ENCODE measurements at regions not wholly inside any gene's neighbourhood (a gene's known extent, or its start where the extent isn't known, plus 50 kb on each side); places are given as distances from the start of the nearest gene placed in this dataset.
A peak's percentile ranks its signal among the peaks of the same experiment; 100 is the strongest.
"Not testable (repeated sequence)": the region's sequence is repeated elsewhere in the genome, so short reads cannot be mapped to it uniquely, and the experiment has no call there.

DNA sequence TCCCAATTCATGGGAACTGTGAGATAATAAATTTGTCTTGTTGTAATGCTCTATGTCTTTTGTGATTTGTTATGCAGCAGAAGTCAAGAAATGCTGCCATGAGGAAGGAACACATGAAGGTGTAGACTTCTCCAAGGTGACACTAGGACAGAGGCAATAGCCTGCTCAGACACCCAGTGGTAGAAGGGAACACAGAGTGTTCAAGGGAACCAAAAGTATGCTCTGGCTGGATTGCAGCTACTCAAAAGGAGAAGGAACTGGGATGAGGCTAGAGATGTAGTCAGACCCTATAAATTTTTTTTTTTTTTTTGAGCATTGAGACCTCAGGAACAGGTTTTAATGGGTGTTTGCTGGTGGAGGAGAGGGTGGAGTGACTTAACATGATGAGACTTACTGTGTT, 232.5 kb downstream of the PARP8 start:
- DNase-seq, result no peak

DNA sequence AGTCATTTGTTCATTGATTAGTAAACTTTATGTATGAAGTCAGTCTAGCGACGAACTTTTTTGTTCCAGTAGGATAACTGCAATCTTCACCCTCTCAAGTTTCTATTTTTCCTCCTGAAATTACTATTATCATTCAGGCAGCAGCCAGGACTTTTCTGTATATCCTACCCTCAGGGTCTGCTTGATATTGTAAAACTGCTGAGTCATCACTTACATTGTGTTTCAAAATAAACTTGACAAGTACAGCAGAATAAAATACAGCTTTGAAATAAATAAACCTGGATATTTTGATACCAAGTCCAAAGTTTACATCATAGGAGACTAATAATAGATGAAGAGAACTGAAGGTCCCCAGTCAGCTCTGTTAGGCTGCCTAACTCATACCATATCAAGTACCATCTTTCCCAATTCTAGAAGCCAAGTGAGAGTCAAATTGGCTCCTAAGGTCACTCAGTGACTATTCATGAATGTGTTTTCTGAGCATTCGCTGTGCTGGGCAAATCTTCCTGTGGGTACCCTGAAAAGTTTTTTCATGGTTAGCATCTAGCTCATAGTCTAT, 234.6 kb downstream of the PARP8 start:
- no peak for DNase-seq

DNA sequence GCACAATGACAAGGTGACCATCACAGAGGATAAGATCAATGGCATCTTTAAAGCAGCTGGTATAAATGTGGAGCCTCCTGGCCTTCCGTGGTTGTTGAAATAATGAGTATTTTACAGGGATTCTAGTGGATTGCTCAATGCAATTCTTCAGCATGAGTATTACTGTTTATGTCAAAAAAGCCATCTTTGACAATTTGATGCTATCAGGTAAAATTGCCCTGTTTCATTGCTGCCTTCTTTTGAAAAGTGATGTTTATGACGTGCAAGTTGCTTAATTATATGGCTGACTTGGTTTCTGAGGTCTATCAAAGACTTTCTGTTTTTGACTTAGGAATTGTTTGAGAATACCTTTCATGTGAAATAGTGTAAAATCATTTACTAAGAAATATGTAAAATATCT, 237.2 kb downstream of the PARP8 start:
- DNase-seq, result no peak

DNA sequence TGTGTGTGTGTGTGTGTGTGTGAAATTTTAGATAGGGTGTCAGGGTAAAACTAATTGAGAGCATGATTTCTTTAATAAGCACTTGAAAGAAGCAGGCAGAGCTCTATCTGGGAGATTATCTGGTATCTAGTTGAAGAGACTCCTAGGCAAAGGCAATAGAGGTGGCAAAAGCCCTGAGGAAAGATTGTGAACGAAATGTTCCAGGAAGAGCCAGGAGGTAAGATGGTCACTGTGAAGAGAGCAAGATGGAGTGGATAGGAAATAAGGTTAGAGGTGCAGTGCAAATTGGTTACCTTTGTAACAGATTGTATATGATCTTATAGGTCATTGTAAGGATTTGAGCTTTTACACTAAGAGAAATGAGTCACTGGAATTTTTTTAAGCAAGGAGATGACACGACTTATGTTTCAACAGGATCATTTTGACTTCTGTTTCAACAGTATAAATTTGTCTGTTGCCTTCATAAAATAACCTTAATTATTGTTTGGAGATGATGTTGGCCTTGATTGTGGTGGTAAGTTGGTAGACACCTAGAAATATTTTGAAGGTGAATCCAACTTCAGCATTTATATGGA, 239.6 kb downstream of the PARP8 start:
- DNase-seq, result no peak

DNA sequence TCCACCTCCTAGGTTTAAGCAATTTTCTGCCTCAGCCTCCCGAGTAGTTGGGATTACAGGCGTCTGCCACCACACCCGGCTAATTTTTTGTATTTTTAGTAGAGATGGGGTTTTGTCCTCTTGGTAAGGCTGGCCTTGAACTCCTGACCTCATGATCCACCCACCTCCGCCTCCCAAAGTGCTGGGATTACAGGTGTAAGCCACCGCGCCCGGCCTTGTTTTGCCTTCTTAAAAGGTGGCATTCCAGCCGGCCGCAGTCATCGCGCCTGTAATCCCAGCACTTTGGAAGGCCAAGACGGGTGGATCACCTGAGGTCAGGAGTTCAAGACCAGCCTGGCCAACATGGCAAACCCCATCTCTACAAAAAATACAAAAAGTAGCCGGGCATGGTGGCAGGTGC, 253.7 kb downstream of the PARP8 start:
- not testable (repeated sequence) for DNase-seq

DNA sequence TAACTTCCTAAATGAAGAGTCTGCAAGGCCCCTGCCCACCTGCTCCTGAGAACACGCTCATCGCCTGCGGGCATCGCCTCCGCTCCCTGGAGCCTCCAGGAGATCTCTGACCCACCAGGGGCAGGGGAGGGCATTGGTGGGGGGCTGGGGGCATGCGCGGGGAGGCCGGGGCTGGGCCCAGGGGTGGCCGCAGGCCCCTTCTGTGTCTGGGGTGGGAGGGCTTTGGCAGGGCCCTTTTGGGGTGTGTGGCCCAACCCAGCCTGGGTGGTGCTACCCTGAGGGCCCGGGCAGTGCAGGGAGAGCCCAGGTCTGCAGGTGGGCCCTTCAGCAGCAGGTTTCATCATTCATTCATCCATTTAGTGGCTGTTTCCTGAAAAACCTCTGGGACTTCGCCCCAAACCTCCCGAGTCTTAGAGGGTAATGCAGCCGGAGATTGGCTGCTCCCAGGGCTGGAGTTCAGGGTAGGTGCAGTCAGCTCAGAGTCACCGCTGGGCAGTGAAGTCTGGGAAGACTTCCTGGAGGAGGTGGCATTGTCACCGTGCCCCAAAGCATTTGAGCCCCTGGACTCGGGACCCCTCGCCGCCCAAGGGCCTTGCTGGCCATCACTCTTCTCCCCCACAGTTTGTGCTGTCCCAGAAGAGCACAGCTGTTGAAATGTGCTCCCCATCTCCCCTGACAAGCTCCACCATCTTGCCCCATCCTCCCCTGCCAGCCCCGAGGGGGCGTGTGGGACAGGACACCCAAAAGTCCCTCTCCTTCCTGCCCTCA, 255.1 kb downstream of the PARP8 start:
- no peak for DNase-seq

DNA sequence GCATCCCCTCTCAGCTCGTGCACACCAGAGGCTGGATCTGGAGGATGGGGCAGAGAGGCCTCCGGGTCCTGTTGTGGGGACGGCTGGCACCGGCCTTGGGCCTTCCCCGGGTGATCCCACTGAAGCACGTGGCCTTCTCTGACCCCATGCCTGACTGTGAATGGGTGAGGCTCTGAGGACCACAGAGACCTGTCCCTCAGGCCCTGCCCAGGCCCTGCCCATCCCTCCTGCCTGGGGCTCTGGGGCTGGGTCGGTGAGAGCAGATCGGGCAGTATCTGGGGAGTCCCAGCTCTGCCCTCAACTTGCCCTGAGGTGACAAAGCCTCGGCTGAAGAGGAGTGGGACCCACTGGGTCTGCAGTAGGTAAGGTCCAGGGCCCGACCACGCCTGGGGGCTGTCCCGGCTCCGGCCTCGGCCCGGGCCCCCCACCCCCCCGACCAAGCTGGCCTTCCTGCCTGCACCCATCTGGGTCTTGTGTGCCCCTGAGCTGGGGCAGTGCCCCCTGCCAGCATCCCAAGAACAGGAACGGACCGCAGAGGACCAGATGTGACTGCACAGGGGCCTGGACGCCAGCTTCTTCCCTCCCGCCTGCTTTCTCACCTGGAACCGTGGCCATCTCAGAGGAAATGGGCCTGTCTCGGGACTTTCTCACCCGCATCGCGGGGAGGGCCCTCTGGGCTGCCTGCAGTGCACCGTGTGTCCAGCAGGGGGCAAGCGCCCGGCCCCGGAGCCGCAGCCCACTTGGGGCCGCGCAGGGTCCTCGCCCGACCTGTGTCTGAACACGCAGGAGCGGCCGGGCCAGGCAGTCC, 255.9 kb downstream of the PARP8 start:
- not testable (repeated sequence) for DNase-seq

DNA sequence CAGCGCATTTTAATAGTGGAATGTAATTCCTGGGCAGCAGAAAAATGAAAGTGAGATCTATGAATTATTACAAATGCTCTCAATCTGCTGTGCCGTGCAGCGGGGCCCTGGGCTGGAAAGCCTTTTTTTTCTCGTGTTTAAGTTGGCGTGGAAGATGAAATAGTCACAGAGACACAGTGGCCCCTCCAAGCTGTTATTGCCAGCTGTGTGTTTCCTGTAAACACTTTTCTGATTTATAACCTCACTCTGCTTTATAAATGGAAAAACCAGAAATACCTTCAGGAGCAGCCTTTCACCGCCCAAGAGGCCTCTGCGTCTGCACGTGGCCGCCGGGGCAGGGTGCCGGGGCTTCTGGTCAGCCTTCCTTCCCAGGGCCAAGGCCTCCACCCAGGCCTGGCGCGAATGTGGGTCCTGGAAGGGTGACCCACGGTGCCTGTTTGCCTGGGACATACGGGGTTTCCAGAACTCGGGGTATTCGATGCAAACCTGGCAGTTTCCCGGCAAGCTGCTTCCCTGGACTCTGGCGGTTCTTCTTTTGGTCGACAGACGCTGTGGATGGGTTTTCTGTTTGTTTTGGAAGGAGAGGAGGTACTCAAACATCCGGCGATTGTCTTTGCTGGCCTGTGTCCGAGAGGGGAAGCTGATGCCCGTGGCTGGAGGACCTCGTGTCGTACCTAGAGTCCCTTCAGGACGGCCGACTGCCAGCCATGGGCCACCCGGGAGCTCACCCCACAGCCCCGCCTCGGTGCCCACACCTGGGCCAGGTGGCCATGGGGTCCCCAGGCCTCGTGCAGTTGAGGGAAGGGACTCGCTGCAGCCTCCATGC, 256.7 kb downstream of the PARP8 start:
- peak; percentile 20 for DNase-seq

DNA sequence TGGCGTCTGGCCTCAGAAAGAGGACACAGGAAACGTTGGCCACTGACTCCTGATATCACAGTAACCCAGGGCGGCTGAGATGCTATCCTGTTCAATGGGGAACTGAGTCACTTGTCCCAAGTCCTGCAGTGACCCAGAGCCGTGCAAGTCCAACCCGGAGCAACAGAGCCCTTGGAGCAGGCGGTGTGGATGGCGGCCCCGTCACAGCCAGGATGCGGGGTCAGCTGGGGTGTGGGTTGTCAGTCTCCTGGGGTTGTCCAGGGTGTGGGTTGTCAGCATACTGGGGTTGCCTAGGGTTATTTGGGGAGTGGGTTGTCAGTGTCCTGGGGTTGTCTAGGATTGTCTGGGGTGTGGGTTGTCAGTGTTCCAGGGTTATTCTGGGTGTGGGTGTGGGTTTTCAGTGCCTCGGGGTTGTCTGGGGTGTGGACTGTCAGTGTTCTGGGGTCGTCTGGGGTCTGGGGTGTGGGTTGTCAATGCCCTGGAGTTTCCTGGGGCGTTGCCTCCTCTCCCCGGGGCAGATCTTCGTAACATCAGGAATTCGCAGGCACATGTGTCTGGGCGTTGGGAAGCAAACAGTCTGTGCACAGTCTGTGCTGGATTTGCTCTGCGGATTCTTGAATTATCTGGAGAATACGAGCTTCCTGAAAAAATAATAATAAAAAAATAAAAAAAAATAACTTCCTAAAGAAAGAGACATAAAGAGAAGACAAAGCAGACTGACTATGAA, 257.5 kb downstream of the PARP8 start:
- no peak for DNase-seq

DNA sequence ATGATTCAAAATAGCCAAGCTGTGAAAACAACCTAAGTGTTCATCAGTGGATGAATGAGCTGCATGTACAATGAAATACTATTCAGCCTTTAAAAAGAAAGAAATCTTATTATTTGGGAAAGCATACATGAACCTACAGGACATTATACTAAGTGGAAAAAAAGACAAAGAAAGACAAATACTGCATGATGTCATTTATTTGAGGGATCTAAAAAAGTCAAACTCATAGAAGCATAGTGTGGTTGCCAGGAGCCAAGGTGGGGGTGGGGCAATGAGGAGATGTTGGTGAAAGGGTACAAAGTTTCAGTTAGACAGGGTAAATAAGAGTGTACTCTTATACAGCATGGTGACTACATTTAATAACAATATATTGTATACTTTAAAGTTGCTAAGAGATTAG, 261.5 kb downstream of the PARP8 start:
- no peak for DNase-seq

DNA sequence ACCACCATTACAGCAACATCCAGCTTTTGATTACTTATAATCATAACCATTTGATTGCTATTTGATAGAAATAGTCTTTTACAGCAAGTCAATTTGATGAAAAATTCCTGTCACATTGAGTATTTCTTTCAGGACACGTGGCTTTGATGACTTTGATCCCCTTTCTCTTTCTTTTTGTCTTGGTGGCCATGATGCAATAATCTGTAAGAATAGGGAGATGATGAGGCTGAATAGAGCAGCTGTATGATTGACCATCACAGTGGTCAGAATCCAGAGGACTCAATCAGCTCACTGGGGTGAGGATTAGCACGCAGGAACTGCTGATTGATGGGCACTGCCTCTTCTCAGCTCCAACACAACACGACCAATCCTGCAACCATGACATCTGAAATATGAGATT, 262.7 kb downstream of the PARP8 start:
- no peak for DNase-seq

DNA sequence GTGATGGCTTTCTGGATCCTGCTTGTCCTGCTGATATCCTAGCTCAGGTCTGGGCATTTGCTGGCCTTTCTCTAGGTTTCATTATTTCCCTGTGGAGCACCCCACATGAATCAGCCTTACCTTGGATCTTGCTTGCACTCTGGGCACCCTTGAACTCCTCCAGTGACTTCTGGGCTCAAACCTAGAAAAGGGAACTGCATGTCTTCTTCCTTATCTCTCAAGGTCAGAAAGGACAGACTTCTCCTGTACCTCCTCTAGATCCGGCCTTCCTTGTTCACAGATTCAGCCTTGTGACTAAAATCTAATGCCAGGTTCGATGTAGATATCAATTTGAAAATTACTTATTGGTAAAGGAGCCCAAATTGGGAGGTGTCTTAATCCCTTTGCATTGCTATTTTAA, 267.9 kb downstream of the PARP8 start:
- no peak for DNase-seq

DNA sequence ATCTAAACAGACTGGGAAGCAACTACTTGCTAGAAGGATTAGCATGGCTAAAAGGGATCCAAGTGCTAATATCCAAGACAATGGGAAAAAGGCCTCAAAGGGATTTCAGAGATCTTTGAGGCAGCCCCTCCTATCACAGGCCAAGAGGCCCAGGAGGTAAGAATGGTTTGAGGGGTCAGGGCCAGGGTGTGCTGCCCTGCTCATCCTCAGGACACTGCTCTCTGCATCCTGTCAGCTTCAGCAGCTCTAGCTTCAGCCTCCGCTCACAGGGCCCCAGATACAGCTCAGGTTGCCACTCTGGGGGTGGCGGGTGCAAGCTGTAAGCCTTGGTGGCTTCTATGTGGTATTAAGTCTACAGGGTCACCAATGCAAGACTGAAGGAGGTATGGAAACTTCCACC, 278.7 kb downstream of the PARP8 start:
- DNase-seq, result no peak

DNA sequence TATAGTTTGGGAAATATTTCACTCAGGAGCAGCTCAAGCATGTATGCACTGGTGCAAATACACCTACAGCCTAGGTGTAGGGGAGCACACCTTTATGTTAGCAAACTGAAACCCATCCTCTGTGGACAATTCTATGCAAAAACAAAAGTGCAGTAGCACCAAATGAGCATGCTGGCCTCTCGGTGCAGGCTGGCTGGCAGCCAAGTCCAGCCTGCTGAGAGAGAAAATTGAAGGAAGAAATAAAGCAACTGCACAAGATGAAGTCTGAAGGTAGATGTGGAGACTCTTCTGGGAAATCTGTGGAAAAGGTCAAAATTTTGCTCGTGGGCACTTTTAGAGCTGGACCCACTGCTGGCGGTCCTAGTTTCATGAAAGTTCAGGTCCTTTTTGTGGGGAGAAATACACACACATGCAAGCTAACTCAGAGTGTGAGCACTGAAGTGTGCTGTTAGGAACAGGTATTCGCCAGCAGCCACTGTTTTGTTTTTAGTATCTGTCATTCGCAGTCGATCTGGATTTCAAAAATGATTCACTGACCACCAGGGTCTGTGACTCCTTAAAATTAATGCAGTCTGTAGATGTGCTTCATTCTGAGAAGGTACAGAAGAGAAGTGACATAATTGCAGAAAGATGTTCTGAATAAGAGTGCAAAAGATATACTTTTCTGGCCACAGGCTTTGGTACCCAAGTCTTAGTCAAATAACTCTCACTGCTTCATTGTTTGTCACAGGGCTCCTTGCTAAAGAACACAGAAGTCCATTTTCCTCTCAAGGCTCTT, 281.7 kb downstream of the PARP8 start:
- DNase-seq, result no peak

DNA sequence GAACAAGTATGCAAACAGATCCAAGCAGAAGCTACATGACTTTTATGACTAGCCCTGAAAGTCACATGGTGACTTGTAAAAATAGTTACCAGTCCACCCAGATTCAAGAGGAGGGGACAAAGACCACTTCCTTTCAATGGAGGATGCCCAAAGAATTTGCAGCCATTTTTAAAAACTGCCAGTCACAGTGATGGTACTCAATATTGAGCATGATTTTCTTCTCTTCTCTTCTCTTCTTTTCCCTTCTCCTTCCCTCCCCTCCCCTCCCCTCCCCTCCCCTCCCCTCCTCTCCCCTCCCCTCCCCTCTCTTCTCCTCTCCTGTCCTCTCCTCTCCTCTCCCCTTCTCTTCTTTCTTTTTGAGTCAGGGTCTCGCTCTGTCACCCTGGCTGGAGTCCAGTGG, 286.9 kb downstream of the PARP8 start:
- DNase-seq, result no peak

DNA sequence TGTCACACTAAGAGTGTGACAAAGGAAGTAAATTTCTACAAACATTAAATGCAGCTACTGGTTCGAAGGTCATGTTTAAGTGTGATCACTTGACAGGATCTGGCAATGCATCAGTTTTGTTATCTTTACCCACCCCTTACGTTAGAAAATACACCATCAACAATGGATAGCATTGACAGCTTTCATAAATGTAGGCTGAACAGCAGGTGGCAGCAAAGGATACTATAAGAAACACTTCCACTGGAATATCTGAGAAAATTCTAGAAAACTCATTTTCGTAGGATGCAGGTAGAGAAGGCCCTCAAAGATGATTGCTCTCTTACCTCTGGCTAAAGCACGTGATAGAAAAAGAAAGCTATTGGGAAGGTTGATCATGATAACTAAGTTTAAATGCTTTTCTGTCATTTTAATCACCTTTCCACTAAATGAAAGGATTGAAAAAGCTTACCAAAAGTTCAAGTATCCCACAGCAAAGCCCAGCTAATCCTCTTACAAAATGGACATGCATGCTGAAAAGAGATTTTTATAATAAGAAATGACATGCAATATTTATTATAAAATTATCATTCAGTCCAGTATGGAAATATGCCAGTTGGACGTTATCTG, 292.5 kb downstream of the PARP8 start:
- DNase-seq, result no peak

DNA sequence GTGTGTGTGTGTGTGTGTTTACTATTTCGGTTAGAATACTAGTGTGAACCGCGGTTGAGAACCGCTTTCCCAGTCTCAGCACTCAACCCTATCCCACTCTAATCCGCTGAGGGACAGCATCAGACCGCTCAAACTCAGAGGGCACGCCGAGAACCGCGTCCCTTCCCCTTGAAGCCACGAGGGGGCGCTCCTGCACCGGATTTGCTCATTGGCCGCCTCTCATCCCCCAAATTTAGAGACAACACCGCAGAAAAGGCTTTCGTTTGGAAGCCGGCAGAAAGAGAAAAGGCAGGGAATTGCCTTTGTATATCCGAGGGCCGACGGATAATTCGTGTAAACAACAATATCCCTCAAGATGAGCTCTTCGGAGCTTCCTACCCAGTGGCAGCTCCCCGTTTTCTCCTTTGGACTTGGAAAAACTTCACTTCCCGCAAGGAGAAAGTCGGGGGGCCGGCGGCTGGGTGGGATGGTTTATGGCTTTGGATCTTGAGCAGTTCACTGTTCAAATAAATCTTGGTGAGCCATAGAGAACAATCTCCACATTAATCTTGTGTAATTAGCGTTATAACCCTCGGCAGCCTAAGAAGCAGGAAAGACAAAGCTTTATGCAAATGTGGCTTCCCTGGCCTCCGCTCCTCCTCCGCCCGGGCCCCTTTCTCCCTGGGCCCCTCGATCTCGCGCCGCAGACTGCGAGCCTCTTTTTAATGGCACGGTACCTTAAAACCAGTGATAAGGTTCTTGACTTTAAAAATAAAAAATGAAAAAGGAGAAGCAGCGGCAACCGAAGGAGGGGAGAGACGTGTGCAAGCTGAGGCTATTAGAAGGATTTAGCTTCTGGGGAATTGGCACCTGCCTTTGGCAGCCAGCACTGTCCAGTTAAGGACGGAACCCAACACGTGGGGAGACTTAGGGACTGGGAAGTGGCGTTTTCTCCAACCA, 296.8 kb downstream of the PARP8 start:
- peak; percentile 88 for DNase-seq

DNA sequence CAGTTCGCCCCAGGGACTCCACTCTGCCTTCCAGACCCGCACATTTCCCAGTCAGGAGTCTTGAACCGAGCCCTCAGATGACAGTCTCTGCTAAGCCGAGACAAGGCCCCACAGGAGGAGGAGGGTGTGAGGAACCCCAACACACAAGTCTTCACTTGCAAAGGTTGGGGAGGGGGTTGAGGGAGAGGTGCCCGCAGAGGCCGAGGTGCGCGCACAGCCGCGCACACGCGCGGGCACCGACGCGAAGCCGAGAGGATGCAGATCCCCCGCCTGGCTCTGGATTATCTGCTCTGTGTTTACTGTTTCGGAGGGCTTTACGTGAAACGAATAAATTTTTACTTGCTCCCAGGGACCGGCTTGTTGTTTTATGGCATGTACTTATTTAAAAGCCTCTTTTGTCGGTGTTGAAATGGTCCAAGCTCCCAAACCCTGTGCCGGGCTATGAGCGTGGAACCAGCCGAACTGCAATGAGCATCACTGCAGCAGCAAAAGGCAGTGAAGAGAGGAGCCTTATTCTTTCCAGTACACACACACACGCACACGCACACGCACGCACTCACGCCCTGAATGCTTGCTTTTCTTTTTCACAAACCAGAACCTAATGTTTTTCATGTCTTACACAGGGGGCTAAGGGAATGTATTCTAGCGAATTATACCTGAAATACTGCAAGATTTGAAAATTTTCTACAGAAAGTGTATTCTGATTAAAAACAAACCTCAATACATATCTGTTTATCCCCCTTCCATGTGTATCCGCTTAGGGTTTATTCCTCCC, 297.7 kb downstream of the PARP8 start:
- DNase-seq, result no peak

Data from femur (tissue), 1 donor.